ENCODE measurements at regions not wholly inside any gene's neighbourhood (a gene's known extent, or its start where the extent isn't known, plus 50 kb on each side); places are given as distances from the start of the nearest gene placed in this dataset.

DNA sequence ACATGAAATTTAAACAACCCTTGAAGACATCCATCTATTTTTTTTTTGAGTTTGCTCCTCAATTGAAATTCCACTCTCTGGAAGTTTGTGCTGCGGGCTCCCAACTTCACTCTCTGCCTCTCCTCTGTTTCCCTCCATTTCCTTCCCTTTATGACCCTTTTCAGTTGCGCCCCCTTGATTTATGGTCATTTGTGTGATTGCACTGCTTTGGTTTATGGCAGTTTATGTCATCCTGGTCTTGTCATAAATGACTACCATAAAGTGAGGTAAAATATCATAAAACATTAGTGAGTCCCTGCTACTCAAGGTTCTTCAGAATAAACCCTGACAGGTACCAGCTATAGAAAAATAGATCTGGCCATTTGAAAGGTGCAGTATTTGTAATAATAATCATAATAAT, 348.3 kb upstream of the ZFP64 start:
- Histone ChIP-seq H2AFZ (ENCODE audit: low read length, unreplicated experiment) (no peak overlapping the region), H3K27ac (ENCODE audit: low read depth, low read length) (no peak overlapping the region), H3K27me3 (ENCODE audit: insufficient read depth, low read length) (no peaks in the 10 kb centered on the region), H3K4me1 (ENCODE audit: control insufficient read depth, insufficient read depth, low read length, unreplicated experiment) (no peaks in the 10 kb centered on the region), H3K4me3 (ENCODE audit: low read depth, low read length) (no peak overlapping the region), H3K36me3 (ENCODE audit: insufficient read depth, low read length) (no peaks in the 10 kb centered on the region), H3K79me2 (ENCODE audit: control insufficient read depth, insufficient read depth, low read length, unreplicated experiment) (no peaks in the 10 kb centered on the region)

- no peaks in the 10 kb centered on the region for H3K36me3 ChIP-seq (ENCODE audit: insufficient read depth, low read length)
- no peak overlapping the region for H2AFZ ChIP-seq (ENCODE audit: low read length, unreplicated experiment)
- no peaks in the 10 kb centered on the region for H3K79me2 ChIP-seq (ENCODE audit: control insufficient read depth, insufficient read depth, low read length, unreplicated experiment)
- H3K4me3 ChIP-seq (ENCODE audit: low read depth, low read length), result no peak overlapping the region
- H3K27ac ChIP-seq (ENCODE audit: low read depth, low read length), result no peak overlapping the region
- no peaks in the 10 kb centered on the region for H3K4me1 ChIP-seq (ENCODE audit: control insufficient read depth, insufficient read depth, low read length, unreplicated experiment)
- no peaks in the 10 kb centered on the region for H3K27me3 ChIP-seq (ENCODE audit: insufficient read depth, low read length)
These were observed 345.3 kb upstream of the ZFP64 start for GRCh38 chr20:52536841-52537400.

GRCh38 chr20:52536040-52536439, 344.5 kb upstream of the ZFP64 start:
- Histone ChIP-seq H3K27me3 (ENCODE audit: insufficient read depth, low read length) (no peaks in the 10 kb centered on the region), H2AFZ (ENCODE audit: low read length, unreplicated experiment) (no peak overlapping the region), H3K36me3 (ENCODE audit: insufficient read depth, low read length) (no peaks in the 10 kb centered on the region), H3K79me2 (ENCODE audit: control insufficient read depth, insufficient read depth, low read length, unreplicated experiment) (no peaks in the 10 kb centered on the region), H3K4me3 (ENCODE audit: low read depth, low read length) (no peak overlapping the region), H3K27ac (ENCODE audit: low read depth, low read length) (no peak overlapping the region), H3K4me1 (ENCODE audit: control insufficient read depth, insufficient read depth, low read length, unreplicated experiment) (no peaks in the 10 kb centered on the region)

- Histone ChIP-seq H2AFZ (ENCODE audit: low read length, unreplicated experiment) (no peak overlapping the region), H3K27me3 (ENCODE audit: insufficient read depth, low read length) (no peaks in the 10 kb centered on the region), H3K4me1 (ENCODE audit: control insufficient read depth, insufficient read depth, low read length, unreplicated experiment) (no peaks in the 10 kb centered on the region), H3K36me3 (ENCODE audit: insufficient read depth, low read length) (no peaks in the 10 kb centered on the region), H3K79me2 (ENCODE audit: control insufficient read depth, insufficient read depth, low read length, unreplicated experiment) (no peaks in the 10 kb centered on the region), H3K4me3 (ENCODE audit: low read depth, low read length) (no peak overlapping the region), H3K27ac (ENCODE audit: low read depth, low read length) (no peak overlapping the region)
These were observed 343.0 kb upstream of the ZFP64 start for GRCh38 chr20:52534616-52535015.

DNA sequence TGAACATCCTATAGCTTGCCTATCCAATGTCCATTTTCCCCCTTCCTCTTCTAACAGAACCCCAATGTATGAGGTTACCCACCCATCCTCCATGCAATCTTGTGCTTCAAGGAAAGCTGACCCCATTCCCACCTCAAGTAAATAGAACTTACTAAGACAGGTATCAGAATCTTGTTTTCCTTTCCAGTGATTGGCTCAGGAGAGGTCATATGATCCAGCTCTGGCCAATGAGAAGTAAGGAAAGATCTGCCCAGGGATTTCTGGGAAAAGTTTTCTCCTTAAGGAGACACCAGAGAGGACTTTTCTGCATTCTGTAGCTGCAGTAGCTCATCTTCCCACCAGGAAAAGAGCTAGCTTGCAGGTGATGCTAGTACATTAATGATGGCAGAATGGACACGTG, 341.8 kb upstream of the ZFP64 start:
- Histone ChIP-seq H3K27ac (ENCODE audit: low read depth, low read length) (no peak overlapping the region), H3K36me3 (ENCODE audit: insufficient read depth, low read length) (no peaks in the 10 kb centered on the region), H2AFZ (ENCODE audit: low read length, unreplicated experiment) (no peak overlapping the region), H3K4me1 (ENCODE audit: control insufficient read depth, insufficient read depth, low read length, unreplicated experiment) (no peaks in the 10 kb centered on the region), H3K4me3 (ENCODE audit: low read depth, low read length) (no peak overlapping the region), H3K27me3 (ENCODE audit: insufficient read depth, low read length) (no peaks in the 10 kb centered on the region), H3K79me2 (ENCODE audit: control insufficient read depth, insufficient read depth, low read length, unreplicated experiment) (no peaks in the 10 kb centered on the region)

DNA sequence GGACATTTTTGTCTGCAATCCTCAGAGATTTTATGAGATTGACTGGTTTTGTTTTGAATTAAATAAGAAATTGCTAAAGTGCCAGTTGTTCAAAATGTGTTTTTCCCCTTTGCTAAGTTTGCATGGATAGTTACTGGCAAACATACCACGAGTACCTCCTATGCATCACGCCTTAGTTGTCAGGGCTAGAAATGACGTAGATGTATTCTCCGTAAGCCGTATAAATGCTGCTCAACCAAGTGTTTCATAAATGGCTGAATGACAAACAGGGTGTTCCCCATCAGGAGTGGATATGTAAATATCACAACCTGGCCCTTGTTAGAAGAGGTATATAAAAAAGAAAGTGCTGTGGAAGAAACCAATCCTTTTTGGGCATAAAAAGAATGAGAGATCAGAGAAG, 341.1 kb upstream of the ZFP64 start:
- no peaks in the 10 kb centered on the region for H3K36me3 ChIP-seq (ENCODE audit: insufficient read depth, low read length)
- H3K4me3 ChIP-seq (ENCODE audit: low read depth, low read length), result no peak overlapping the region
- H3K27ac ChIP-seq (ENCODE audit: low read depth, low read length), result no peak overlapping the region
- no peaks in the 10 kb centered on the region for H3K4me1 ChIP-seq (ENCODE audit: control insufficient read depth, insufficient read depth, low read length, unreplicated experiment)
- no peaks in the 10 kb centered on the region for H3K79me2 ChIP-seq (ENCODE audit: control insufficient read depth, insufficient read depth, low read length, unreplicated experiment)
- H3K27me3 ChIP-seq (ENCODE audit: insufficient read depth, low read length), result no peaks in the 10 kb centered on the region
- H2AFZ ChIP-seq (ENCODE audit: low read length, unreplicated experiment), result no peak overlapping the region

GRCh38 chr20:52530571-52530970, 339.0 kb upstream of the ZFP64 start:
- Histone ChIP-seq H3K4me3 (ENCODE audit: low read depth, low read length) (no peak overlapping the region), H3K27me3 (ENCODE audit: insufficient read depth, low read length) (no peaks in the 10 kb centered on the region), H3K79me2 (ENCODE audit: control insufficient read depth, insufficient read depth, low read length, unreplicated experiment) (no peaks in the 10 kb centered on the region), H3K27ac (ENCODE audit: low read depth, low read length) (no peak overlapping the region), H3K36me3 (ENCODE audit: insufficient read depth, low read length) (no peaks in the 10 kb centered on the region), H2AFZ (ENCODE audit: low read length, unreplicated experiment) (no peak overlapping the region), H3K4me1 (ENCODE audit: control insufficient read depth, insufficient read depth, low read length, unreplicated experiment) (no peaks in the 10 kb centered on the region)

- no peak overlapping the region for H2AFZ ChIP-seq (ENCODE audit: low read length, unreplicated experiment)
- no peaks in the 10 kb centered on the region for H3K36me3 ChIP-seq (ENCODE audit: insufficient read depth, low read length)
These were observed 338.2 kb upstream of the ZFP64 start for GRCh38 chr20:52529826-52530225.

DNA sequence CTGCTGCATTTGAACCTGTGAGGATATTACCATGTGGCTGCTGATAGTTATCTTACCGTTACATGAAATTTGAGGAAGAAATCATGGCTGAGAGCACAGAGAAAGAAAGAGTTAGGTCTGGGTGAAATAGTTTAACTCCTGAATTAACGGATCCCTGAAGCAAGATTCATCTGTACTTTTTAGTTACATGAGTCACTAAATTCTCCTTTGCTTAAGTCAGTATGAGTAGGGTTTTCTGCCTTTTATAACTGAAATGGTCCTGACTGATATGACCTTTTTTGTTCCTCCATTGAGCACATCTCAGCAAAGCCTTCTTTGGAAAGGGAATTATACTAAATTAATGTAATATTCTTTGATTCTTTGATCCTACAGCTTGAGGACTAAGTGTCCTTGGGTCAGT, 333.3 kb upstream of the ZFP64 start:
- H3K27me3 ChIP-seq (ENCODE audit: insufficient read depth, low read length), result no peaks in the 10 kb centered on the region
- no peak overlapping the region for H3K4me3 ChIP-seq (ENCODE audit: low read depth, low read length)
- H3K36me3 ChIP-seq (ENCODE audit: insufficient read depth, low read length), result no peaks in the 10 kb centered on the region
- H2AFZ ChIP-seq (ENCODE audit: low read length, unreplicated experiment), result no peak overlapping the region
- no peaks in the 10 kb centered on the region for H3K4me1 ChIP-seq (ENCODE audit: control insufficient read depth, insufficient read depth, low read length, unreplicated experiment)
- no peak overlapping the region for H3K27ac ChIP-seq (ENCODE audit: low read depth, low read length)
- no peaks in the 10 kb centered on the region for H3K79me2 ChIP-seq (ENCODE audit: control insufficient read depth, insufficient read depth, low read length, unreplicated experiment)

More at GRCh38 chr20:52529826-52530225, 338.2 kb upstream of the ZFP64 start:
- Histone ChIP-seq H3K79me2 (ENCODE audit: control insufficient read depth, insufficient read depth, low read length, unreplicated experiment) (no peaks in the 10 kb centered on the region), H3K4me1 (ENCODE audit: control insufficient read depth, insufficient read depth, low read length, unreplicated experiment) (no peaks in the 10 kb centered on the region), H3K27ac (ENCODE audit: low read depth, low read length) (no peak overlapping the region), H3K4me3 (ENCODE audit: low read depth, low read length) (no peak overlapping the region), H3K27me3 (ENCODE audit: insufficient read depth, low read length) (no peaks in the 10 kb centered on the region)

DNA sequence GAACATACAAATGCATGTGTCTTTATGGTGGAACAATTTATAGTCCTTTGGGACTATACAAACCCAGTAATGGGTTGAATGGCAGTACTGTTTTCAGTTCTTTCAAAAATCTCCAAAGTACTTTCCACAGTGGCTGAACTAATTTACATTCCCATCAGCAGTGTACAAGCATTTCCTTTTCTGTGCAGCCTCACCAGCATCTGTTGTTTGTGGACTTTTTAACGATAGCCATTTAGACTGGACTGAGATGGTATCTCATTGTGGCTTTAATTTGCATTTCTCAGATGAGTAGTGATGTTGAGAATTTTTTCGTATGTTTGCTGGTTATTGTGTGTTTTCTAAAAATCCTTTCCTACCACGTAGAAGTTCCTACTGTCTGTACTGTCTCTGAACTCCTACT, 327.2 kb upstream of the ZFP64 start:
- Histone ChIP-seq H3K4me1 (ENCODE audit: control insufficient read depth, insufficient read depth, low read length, unreplicated experiment) (no peaks in the 10 kb centered on the region), H3K27ac (ENCODE audit: low read depth, low read length) (no peak overlapping the region), H3K36me3 (ENCODE audit: insufficient read depth, low read length) (no peaks in the 10 kb centered on the region), H2AFZ (ENCODE audit: low read length, unreplicated experiment) (no peak overlapping the region), H3K4me3 (ENCODE audit: low read depth, low read length) (no peak overlapping the region), H3K79me2 (ENCODE audit: control insufficient read depth, insufficient read depth, low read length, unreplicated experiment) (no peaks in the 10 kb centered on the region), H3K27me3 (ENCODE audit: insufficient read depth, low read length) (no peaks in the 10 kb centered on the region)

DNA sequence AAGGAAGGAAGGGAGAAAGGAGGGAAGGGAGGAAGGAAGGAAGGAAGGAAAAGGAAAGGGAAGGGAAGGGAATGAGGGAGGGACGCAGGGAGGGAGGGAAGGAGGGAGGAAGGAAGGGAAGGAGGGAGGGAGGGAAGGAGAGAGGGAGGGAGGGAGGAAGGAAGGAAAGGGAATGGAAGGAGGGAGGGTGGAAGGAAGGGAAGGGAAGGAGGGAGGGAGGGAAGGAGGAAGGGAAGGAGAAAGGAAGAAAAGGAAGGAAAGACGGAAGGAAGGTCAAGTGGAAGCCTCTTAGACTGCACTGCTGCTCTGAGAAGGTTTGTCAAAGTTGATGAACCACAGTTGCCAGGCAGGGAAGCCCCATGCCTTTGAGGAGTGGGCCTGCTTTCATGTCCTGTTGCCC, 324.3 kb upstream of the ZFP64 start:
- Histone ChIP-seq H3K4me1 (ENCODE audit: control insufficient read depth, insufficient read depth, low read length, unreplicated experiment) (no peaks in the 10 kb centered on the region), H2AFZ (ENCODE audit: low read length, unreplicated experiment) (no peak overlapping the region), H3K4me3 (ENCODE audit: low read depth, low read length) (no peak overlapping the region), H3K27ac (ENCODE audit: low read depth, low read length) (no peak overlapping the region), H3K27me3 (ENCODE audit: insufficient read depth, low read length) (no peaks in the 10 kb centered on the region), H3K79me2 (ENCODE audit: control insufficient read depth, insufficient read depth, low read length, unreplicated experiment) (no peaks in the 10 kb centered on the region), H3K36me3 (ENCODE audit: insufficient read depth, low read length) (no peaks in the 10 kb centered on the region)

Measured in ACC112 (cell line).